Right lobe of liver (tissue), 6 donors: ENCODE measurements at regions not wholly inside any gene's neighbourhood (a gene's known extent, or its start where the extent isn't known, plus 50 kb on each side); places are given as distances from the start of the nearest gene placed in this dataset.

Source experiments
- ATAC-seq, 4 donors: fragments of 200-7000 bp; cut with Tn5 transposase; one replicate each; pipeline ENCODE4 v1.9.1; 2020; ENCODE audit warnings: mild to moderate bottlenecking in 4 of 4, moderate library complexity in 4 of 4
- DNase-seq, 3 donors: peaks; one replicate each; pipeline ENCODE4 v3.0.0-alpha.2; 2020
- H3K27ac ChIP-seq, 3 donors: fragments of 200-600 bp; one replicate each; pipeline ENCODE4 v1.8.0; 2022
- H3K27me3 ChIP-seq, 2 donors: fragments of 200-600 bp; one replicate each; pipeline ENCODE4 v1.8.0; 2022
- H3K36me3 ChIP-seq, 4 donors: fragments of 200-600 bp; sonication (generic) in 1 of 4; one replicate each; pipeline versions ENCODE4 v1.5.1 to v1.8.0; 2017 to 2022; ENCODE audit warnings: control low read depth in 1 of 4
- H3K4me1 ChIP-seq, 4 donors: fragments of 200-600 bp; sonication (generic) in 1 of 4; one replicate each; pipeline versions ENCODE4 v1.5.1 to v1.8.0; 2017 to 2022; ENCODE audit warnings: control low read depth in 1 of 4
- H3K4me3 ChIP-seq, 3 donors: fragments of 200-600 bp; one replicate each; pipeline ENCODE4 v1.8.0; 2022
- H3K9me3 ChIP-seq, 4 donors: fragments of 200-600 bp; sonication (generic) in 1 of 4; one replicate each; pipeline versions ENCODE4 v1.5.1 to v1.8.0; 2017 to 2022; ENCODE audit warnings: control low read depth in 1 of 4
- POLR2A ChIP-seq: fragments of 450-650 bp; IDR thresholded peaks from one replicate; pipeline ENCODE4 v1.6.1; 2017; ENCODE audit warnings: antibody characterized with exemption, mild to moderate bottlenecking
- WGBS: methylation state at CpG from one replicate; pipeline ENCODE4 v1.1.6; 2018; ENCODE audit warnings: low coverage, low lambda C conversion rate; ENCODE audit not compliant: insufficient coverage; ENCODE audit errors: missing lambda C conversion rate; 5-methylcytosine and 5-hydroxymethylcytosine counted together
- intact Hi-C, 2 donors: fragments of 100-400 bp; cut with DNase I; formaldehyde crosslinking; loops; one replicate each; pipeline versions ENCODE4 v1.11.2 to v1.14.1; 2022
- TF ChIP-seq, protein P1 (sequence below), 4 donors: fragments of 200-600 bp in 3 of 4; fragments of 450-650 bp in 1 of 4; IDR thresholded peaks; one replicate each; pipeline versions ENCODE4 v1.5.1 to v1.8.0; 2016 to 2022; ENCODE audit warnings: antibody characterized with exemption in 4 of 4, mild to moderate bottlenecking in 2 of 4
- donor health status: DM: no; HTN: yes; CAD: no.
- donor health status: DM: no; HTN: no; CAD: no.
- donor health status: DM: no; HTN: no; CAD: no.
- donor health status: DM: no; HTN: yes; CAD: no.
- donor health status: DM: no; HTN: yes; CAD: no.

DNA sequence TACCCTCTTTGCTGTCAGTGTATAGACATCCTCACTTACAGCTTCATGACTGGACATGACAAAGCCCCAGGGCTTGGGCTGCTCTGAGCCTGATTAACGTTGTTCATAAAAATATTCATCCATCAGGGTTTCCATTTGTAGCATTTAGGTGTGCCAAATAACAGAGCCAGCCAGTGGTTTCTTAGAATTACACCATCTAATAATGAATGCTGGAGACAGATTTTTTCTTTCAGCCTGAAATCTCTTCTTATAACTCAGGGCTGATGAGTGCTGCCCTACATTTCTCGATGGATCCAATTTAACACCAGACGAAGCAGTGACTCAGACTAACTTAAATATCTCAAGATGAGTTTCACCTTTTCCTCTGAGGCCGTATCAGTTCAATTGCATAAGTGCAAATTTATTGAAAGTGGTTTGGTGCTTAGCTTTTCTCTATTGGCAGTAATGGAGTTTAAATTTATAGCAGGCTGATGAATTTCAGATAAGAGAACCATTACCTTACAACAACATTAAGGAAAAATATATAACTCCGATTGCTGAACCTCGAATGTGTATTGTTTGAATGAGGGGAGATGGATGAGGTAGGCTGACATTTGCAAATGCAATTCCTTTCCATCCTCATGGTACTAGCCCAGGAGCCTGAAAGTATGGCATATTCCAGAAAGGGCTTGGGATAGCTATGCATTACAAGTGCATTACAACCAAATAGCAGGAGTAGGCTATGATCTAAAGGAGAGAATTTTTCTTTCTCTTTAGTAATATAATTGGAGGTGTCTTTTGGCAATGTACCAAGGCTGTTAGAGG is 900.6 kb downstream of the KCNMA1 start:
- H3K4me1 ChIP-seq = no peaks in the 10 kb centered on the region
- no peaks in the 10 kb centered on the region for H3K36me3 ChIP-seq
- H3K27me3 ChIP-seq = no peaks in the 10 kb centered on the region
- intact Hi-C loops = no loop called here
- no peak for ATAC-seq
- TF ChIP-seq POLR2A = no peak
- TF ChIP-seq, protein P1, sequence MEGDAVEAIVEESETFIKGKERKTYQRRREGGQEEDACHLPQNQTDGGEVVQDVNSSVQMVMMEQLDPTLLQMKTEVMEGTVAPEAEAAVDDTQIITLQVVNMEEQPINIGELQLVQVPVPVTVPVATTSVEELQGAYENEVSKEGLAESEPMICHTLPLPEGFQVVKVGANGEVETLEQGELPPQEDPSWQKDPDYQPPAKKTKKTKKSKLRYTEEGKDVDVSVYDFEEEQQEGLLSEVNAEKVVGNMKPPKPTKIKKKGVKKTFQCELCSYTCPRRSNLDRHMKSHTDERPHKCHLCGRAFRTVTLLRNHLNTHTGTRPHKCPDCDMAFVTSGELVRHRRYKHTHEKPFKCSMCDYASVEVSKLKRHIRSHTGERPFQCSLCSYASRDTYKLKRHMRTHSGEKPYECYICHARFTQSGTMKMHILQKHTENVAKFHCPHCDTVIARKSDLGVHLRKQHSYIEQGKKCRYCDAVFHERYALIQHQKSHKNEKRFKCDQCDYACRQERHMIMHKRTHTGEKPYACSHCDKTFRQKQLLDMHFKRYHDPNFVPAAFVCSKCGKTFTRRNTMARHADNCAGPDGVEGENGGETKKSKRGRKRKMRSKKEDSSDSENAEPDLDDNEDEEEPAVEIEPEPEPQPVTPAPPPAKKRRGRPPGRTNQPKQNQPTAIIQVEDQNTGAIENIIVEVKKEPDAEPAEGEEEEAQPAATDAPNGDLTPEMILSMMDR (IDR thresholded peaks at IDR 0.05) = no peak
- H3K27ac ChIP-seq = no peak overlapping the region
- WGBS = 47% methylated on average over 6 of the region's 6 CpGs
- no peak overlapping the region for H3K4me3 ChIP-seq
- DNase-seq = no peak
- H3K9me3 ChIP-seq = no peaks in the 10 kb centered on the region

DNA sequence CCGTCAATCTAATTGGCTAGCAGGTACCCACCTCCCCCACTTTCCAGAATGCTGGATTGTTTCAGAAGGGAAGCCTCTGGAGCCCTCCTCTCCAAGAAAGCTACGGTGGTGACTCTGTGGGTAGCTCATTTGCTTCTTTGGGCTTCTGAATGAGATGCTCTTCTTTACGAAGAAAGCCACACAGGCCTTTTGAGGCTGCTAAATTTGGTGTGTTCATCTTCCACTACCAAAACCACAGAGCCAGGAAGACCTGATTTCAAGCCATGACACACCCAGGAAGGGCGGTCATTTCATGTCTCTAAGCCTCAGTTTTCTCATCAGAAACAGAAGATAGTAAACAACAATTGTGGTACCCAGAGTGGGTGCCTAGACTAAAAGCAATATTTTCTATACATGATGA is 901.2 kb downstream of the KCNMA1 start:
- no peak for DNase-seq
- no peaks in the 10 kb centered on the region for H3K9me3 ChIP-seq
- no peak overlapping the region for H3K27ac ChIP-seq
- 37% methylated on average over 4 of the region's 4 CpGs for WGBS
- no peak overlapping the region for H3K4me3 ChIP-seq
- no peak for ATAC-seq
- intact Hi-C loops = no loop called here
- no peaks in the 10 kb centered on the region for H3K27me3 ChIP-seq
- TF ChIP-seq POLR2A = no peak
- H3K4me1 ChIP-seq = no peaks in the 10 kb centered on the region
- H3K36me3 ChIP-seq = no peaks in the 10 kb centered on the region

DNA sequence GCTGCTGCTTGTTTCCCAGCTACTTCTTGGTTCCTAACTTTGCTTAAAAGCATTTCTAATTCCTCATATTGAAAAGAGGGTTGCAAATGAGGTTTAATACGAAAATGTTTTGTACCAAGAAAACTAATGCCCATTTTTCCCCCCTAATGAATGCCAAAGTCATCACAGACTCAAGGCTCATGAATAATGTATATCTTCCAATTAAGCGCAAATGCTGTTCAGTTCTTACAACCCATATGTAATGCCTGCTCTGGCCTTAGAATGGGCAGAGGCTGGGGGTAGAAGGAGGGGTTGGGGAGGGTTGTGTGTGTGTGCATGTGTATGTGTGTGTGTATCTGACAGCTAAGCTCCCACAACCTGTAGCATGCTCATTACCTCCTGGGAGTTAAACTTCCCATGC is 901.7 kb downstream of the KCNMA1 start:
- TF ChIP-seq, protein P1 (IDR thresholded peaks at IDR 0.05) = no peak
- TF ChIP-seq POLR2A = no peak
- ATAC-seq (no peak), DNase-seq (no peak)
- Histone ChIP-seq H3K4me3 (no peak overlapping the region), H3K27me3 (no peaks in the 10 kb centered on the region), H3K27ac (no peak overlapping the region), H3K4me1 (no peaks in the 10 kb centered on the region), H3K9me3 (no peaks in the 10 kb centered on the region), H3K36me3 (no peaks in the 10 kb centered on the region)
- 52% methylated on average over 2 of the region's 2 CpGs for WGBS
- intact Hi-C loops = no loop called here

DNA sequence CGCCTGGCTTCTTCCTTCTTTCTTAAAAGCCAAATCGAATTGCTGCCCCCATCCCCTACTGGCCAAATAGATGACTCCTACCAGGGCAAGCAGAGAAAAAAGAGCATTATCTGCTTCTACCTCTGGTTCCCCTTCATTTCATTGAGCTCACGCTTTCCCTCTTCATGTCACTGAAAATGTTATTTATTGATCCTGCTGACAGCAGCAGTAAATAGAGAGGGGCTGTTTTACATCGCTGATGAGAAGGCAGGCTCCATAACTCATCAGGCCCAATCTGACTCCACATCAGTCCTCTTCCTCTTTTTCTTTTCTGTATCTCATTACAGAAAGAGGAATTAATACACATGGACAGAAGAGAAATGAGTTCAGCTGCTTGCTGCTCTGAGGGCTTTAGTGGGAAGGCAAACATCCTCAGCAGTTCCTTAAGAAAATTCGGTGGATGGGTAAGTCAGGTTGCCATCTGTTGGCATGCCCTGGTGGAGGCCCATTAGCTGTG is 904.1 kb downstream of the KCNMA1 start:
- no peaks in the 10 kb centered on the region for H3K4me1 ChIP-seq
- no peaks in the 10 kb centered on the region for H3K27me3 ChIP-seq
- DNase-seq = no peak
- H3K36me3 ChIP-seq = no peaks in the 10 kb centered on the region
- intact Hi-C loops = no loop called here
- H3K4me3 ChIP-seq = no peak overlapping the region
- WGBS = 46% methylated on average over 5 of the region's 5 CpGs
- no peak overlapping the region for H3K27ac ChIP-seq
- ATAC-seq = no peak
- no peaks in the 10 kb centered on the region for H3K9me3 ChIP-seq
- TF ChIP-seq, protein P1 (IDR thresholded peaks at IDR 0.05) = no peak
- no peak for TF ChIP-seq POLR2A

DNA sequence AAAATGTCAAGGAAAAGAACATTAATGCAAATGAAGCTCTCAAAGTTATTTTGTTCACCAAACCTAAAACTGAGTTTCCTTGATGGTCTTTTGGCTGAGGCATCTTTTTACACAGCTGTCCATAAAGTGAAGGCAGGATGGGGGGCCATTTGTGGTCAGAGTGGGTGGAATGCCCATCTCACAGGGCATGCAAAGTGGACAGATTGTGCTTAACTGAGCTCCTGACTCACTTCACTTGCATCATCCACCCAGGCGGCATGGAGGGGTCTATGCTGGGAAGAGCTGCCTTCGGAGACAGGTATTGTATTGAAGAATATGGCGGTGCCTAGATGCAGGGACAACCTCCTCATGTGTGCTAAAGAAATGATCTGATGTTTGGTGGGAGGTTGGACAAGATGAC is 905.3 kb downstream of the KCNMA1 start:
- H3K36me3 ChIP-seq = no peaks in the 10 kb centered on the region
- no peak for ATAC-seq
- H3K4me3 ChIP-seq = no peak overlapping the region
- no peak overlapping the region for H3K27ac ChIP-seq
- no peaks in the 10 kb centered on the region for H3K9me3 ChIP-seq
- no peak for DNase-seq
- intact Hi-C loops = no loop called here
- H3K27me3 ChIP-seq = no peaks in the 10 kb centered on the region
- 77% methylated on average over 3 of the region's 3 CpGs for WGBS
- H3K4me1 ChIP-seq = no peaks in the 10 kb centered on the region
- TF ChIP-seq POLR2A = no peak
- TF ChIP-seq, protein P1 (IDR thresholded peaks at IDR 0.05) = no peak
